Stimulated activated CD4-positive, alpha-beta T cell treated with anti-CD3 and anti-CD28 coated beads, TNF-alpha, amount 100 ng/mL, for 4 hours (primary cell): ENCODE measurements at regions not wholly inside any gene's neighbourhood (a gene's known extent, or its start where the extent isn't known, plus 50 kb on each side); places are given as distances from the start of the nearest gene placed in this dataset.
"Not testable (repeated sequence)": the region's sequence is repeated elsewhere in the genome, so short reads cannot be mapped to it uniquely, and the experiment has no call there.

Source experiments
- DNase-seq, 3 experiments: peaks; one replicate each; pipeline ENCODE4 v3.0.0-alpha.2; 2020; ENCODE audit warnings: low read depth in 3 of 3

DNA sequence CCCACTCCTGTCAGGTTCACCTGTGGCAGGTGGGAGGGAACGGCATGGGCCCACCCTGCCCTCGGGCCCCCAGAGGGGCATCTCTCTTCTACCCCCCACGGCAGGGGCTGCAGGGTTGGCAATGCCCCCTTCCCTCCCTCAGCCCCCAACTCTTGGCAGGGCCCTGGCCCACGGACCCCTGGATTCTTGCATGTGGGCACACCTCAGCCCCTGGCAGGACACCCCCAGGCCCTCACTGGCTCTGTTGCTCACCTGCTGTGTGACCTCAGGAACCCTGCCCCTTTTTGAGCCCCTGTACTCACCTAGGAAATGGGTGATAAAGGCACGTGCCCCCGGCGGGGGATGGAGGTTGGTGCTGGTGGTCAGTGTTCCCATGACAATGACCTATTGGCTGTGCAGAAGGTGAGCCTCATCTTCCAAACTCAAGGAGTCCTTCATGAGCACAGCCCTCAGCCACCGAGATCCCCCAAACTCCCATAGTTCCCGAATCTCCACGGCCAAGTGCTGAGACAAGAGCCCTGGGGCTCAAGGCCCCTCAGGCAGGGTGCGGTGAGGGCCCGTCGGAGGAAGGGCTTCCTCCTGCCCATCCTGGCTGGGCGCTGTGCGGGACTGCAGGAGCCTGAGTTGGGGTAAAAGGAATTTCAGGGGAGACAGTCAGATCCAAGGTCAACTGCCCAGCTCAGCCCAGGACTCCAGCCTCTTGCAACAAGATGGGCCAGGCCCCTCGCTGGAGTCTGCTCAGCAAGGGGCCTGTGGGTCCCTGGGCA, 198.2 kb downstream of the IGLL1 start:
- DNase-seq, result no peak

DNA sequence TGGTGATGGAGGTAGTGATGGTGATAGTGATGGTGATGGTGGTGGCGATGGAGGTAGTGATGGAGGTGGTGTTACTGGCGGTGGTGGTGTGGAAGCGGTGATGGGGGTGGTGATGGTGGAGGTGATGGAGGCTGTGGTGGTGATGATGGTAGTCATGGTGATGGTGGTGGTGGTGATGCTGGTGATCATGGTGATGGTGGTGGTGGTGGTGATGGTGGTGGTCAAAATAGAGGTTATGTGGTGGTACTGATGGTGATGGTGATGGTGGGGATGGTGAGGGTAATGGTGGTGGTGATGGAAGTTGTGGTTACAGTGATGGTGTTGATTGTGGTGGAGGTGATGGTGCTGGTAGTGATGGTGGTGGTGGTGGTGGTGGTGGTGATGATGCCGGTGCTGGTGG, 199.2 kb downstream of the IGLL1 start:
- DNase-seq, result no peak

DNA sequence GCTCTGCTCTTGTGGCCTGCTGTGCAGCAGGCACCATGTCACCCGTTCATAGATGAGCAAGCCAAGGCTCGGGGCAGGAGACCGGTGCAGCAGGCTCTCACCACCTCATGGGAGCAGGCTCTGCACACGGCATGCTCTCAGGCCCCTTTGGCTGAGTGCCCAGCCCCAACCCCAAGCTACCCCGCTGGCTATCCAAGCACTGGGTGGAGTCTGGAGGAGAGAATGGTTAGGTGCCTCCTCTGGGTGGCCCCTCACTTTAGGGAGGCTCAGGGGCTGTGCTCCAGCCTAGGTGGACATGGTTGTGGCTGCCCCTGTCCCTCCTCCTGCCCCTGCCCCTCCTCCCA, 199.9 kb downstream of the IGLL1 start:
- no peak for DNase-seq

DNA sequence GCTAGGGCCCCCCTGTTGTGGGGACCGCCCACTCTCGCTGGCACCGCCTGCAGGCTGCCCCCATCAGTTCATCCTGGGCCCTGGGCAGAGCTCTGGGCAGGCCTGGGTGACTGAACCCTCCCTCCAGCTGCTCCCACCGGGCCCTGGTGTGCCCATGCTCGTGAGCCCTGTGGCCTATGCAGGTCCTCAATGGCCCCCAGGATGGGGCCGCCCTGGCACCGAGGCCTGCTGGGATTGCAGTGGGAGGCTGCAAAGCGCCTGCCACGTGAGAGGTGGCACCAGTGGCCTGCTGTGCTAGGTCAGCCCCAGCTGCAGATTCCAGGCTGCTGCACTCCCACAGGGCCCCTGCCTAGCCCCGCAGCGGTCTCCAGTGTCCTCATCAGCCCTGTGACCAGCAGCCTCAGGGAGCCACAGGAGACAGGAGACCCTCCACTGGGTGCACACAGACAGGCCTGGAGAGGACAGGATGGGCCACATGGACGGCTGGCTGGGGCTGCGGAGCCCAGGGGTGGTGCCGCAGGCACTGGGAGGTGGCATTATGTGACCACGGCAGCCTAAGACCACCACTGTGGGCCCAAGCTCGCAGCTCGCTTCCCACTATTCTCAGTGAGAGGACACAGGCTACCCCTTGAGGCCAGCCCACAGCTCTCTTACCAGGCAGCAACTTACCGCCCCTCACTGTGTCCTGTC, 199.4 kb downstream of the BCR start:
- not testable (repeated sequence) for DNase-seq

DNA sequence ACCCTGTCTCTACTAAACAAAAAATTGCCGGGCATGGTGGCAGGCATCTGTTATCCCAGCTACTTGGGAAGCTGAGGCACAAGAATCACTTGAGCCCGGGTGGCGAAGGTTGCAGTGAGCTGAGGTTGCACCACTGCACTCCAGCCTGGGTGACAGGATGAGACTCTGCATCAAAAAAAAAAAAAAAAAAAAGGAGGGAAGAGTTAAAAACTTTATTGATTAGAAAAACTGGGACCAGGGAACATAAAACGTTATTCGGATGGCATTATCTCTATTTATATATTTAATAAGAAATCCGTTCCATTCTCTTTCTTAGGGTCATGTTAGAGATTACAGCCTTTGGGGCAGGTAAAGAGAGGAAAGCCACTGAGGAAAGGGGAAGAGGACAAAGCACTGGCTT, 197.5 kb downstream of the BCR start:
- no peak for DNase-seq

DNA sequence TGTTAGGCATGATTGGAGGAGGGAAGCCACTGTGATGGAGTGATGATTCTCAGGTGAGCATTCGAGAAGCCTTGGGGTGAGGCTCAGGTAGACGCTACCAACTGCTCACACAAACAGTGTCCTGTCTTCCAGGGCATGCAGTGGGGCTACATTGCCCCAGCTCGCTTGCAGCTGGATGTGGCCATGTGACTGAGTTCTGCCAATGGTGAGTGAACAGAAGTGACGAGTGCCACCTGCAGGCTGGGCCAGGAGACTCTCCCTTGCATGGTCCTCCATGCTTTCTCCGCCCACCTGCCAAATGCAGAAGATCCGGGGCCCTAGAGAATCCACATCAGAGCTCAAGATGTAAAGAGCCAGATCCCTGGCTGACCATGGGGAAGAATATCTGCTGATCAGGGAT, 195.9 kb downstream of the BCR start:
- DNase-seq, result no peak

DNA sequence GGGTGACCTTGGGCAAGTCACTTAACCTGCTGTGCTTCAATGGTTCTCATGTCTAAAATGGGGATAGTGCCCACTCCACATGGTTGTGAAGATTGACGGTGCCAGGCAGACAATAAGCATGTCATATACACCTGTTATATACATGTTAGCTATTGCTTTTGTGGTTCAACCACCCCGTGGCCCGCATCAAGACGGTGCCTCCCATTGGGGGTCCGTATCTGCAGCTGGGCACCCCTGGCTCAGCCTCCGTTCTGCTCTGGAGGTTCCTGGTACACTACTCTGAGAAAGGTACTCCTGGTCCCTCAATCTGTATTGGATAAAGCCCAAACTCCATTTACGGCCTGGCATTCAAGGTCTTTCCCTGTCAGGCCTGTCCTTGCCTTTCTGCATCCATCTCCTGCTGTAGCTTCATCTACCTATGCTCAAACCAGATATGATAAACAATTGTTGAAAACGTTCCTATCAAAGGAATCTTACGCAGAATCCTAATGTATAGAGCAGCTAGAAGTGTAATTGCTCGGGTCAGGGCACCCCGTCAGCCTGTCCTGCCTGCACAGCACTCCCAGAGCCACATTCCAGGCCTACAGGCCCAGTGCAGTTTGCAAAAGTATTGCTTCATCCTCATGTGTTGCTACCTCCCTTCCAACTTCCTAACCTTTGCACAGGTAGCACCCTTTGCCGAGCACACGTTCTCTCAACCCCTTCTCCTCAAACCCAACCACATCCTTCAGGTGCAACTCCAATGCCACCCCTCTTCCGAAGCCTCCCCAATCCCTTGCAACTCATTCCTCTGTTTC, 194.9 kb downstream of the BCR start:
- no peak for DNase-seq

DNA sequence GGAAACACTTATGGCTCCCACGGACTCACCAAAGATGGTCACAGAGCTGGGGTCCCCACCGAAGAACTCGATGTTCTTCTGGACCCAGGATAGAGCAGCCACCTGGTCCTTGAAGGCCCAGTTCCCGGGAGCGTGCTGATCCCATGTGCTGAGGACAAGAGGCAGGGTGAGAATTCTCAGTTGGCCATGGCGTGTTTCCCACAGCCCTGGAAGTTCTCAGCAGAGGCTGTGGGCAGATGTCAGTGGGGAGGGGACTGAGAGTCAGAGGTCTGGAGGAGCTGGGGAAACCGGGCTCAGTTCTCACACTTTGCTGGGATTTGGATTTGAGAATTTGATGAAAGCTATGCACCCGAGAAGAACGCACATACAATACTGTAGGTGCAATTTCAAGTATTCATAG, 193.3 kb downstream of the BCR start:
- no peak for DNase-seq

DNA sequence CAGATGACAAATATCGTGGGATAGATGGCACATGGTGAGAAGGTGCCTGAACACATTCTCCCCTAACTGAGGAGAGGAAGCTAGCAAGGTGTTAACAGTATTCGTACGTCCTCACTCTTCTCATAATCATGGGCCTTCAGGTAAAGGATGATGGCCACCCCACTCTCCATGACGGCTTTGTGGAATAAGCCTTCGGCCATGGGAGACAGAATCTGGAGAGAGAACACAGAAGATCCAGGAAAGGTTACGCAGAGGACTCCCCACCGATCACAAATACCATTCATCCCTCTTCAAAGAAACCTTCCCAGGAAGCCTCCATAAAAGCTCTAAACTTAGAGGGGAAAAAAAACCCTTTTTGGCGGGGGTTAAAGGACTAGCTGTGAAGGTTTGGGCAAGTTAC, 189.9 kb downstream of the BCR start:
- no peak for DNase-seq

DNA sequence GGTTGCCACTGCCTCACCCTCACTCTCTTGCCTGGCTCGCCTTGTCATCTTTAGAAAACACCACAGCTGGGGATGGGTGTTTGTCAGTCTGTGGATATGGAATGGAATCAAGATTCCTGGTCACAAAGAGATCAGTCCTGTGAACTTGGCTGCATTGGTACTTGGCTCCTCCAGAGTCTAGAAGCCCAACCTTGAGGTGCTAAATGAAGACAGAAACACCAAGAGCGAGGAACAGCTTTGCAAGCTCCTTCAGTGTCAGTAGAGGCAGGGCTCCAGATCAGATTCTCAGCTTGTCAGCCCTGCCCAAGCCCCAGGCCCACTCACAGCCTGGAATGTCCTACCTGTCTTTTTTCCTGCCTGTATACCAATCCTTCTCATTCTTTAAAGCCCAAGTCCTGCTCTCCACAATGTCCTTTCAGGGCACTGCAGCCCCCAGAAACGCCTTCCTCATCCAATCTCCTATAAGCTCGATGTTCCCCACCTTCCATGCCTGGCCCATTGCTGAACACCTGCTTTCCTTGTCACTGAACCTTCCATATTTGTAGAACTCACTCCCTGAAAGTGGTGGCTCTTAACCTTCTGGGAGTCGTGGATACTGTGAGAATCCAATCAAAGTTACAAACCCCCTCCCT, 188.9 kb downstream of the BCR start:
- DNase-seq, result no peak
